ENCODE measurements at regions not wholly inside any gene's neighbourhood (a gene's known extent, or its start where the extent isn't known, plus 50 kb on each side); places are given as distances from the start of the nearest gene placed in this dataset.

DNA sequence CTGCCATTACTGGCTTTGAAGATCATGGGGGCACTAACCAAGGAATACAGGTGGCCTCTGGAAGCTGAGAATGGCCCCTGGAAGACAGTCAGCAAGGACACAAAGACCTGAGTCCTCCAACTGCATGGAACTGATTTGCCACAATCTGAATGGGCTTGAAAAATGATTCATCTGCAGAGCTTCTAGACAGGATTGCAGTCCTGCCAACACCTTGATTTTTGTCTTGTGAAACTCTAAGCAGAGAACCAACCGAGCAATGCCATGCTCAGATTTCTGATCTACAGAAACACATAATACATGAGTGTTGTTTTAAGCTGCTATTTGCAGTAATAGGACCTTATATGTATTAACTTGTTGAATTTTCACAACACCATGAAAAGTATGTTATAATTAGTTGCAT lies 66.1 kb upstream of the SLC13A1 start:
- TF ChIP-seq, protein P1, sequence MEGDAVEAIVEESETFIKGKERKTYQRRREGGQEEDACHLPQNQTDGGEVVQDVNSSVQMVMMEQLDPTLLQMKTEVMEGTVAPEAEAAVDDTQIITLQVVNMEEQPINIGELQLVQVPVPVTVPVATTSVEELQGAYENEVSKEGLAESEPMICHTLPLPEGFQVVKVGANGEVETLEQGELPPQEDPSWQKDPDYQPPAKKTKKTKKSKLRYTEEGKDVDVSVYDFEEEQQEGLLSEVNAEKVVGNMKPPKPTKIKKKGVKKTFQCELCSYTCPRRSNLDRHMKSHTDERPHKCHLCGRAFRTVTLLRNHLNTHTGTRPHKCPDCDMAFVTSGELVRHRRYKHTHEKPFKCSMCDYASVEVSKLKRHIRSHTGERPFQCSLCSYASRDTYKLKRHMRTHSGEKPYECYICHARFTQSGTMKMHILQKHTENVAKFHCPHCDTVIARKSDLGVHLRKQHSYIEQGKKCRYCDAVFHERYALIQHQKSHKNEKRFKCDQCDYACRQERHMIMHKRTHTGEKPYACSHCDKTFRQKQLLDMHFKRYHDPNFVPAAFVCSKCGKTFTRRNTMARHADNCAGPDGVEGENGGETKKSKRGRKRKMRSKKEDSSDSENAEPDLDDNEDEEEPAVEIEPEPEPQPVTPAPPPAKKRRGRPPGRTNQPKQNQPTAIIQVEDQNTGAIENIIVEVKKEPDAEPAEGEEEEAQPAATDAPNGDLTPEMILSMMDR (IDR thresholded peaks at IDR 0.05; ENCODE audit: extremely low read depth in 1 of 2, insufficient read depth in 1 of 2, low read depth in 1 of 2, low read length in 2 of 2) = no peak
- TF ChIP-seq POLR2A (IDR thresholded peaks at IDR 0.05; ENCODE audit: low read depth, low read length) (no peak), EZH2 (IDR thresholded peaks at IDR 0.05; ENCODE audit: borderline replicate concordance, low read depth, low read length, severe bottlenecking) (no peak), GATA2 (IDR thresholded peaks at IDR 0.05; ENCODE audit: insufficient read depth, insufficient read length, low read depth, low read length) (no peak), POLR2AphosphoS5 (IDR thresholded peaks at IDR 0.05; ENCODE audit: insufficient read depth, low read depth, low read length) (no peak), FOS (IDR thresholded peaks at IDR 0.05; ENCODE audit: borderline replicate concordance, insufficient read depth, low read length) (no peak), MYC (IDR thresholded peaks at IDR 0.05; ENCODE audit: low read depth, low read length) (no peak)
- TF ChIP-seq, protein P2, sequence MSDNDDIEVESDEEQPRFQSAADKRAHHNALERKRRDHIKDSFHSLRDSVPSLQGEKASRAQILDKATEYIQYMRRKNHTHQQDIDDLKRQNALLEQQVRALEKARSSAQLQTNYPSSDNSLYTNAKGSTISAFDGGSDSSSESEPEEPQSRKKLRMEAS (IDR thresholded peaks at IDR 0.05; ENCODE audit: insufficient read depth, insufficient read length) = no peak

Measured in endothelial cell of umbilical vein (primary cell).